ENCODE measurements at regions not wholly inside any gene's neighbourhood (a gene's known extent, or its start where the extent isn't known, plus 50 kb on each side); places are given as distances from the start of the nearest gene placed in this dataset.

GRCh38 chr21:35319684-35320283 is 270.7 kb upstream of the RUNX1 start:
- BruUV-seq (replicated peaks): no TSS peak
- intact Hi-C loops (cut with micrococcal nuclease): no loop called here
- no peaks in the 10 kb centered on the region for H3K36me3 Mint-ChIP-seq (ENCODE audit: insufficient read depth, unreplicated experiment)
- H3K4me3 Mint-ChIP-seq (ENCODE audit: unreplicated experiment): no peak overlapping the region
- H3K9me3 Mint-ChIP-seq (ENCODE audit: unreplicated experiment): no peaks in the 10 kb centered on the region
- CTCF ChIA-PET: interaction anchor here (0.7 to 1.0 kb wide), 2 partner anchors 24 to 156 kb away, joined by 3 read pairs; no protein-coding TSS in a partner anchor
- H3K27me3 Mint-ChIP-seq (ENCODE audit: insufficient read depth, unreplicated experiment): peaks cover 9% of the 10 kb centered on the region
- POLR2A ChIA-PET: no interaction called here
- H3K27ac Mint-ChIP-seq (ENCODE audit: low read depth, unreplicated experiment): no peak overlapping the region
- no peak for DNase-seq (ENCODE audit: unreplicated experiment)
- TF ChIP-seq, protein P1, sequence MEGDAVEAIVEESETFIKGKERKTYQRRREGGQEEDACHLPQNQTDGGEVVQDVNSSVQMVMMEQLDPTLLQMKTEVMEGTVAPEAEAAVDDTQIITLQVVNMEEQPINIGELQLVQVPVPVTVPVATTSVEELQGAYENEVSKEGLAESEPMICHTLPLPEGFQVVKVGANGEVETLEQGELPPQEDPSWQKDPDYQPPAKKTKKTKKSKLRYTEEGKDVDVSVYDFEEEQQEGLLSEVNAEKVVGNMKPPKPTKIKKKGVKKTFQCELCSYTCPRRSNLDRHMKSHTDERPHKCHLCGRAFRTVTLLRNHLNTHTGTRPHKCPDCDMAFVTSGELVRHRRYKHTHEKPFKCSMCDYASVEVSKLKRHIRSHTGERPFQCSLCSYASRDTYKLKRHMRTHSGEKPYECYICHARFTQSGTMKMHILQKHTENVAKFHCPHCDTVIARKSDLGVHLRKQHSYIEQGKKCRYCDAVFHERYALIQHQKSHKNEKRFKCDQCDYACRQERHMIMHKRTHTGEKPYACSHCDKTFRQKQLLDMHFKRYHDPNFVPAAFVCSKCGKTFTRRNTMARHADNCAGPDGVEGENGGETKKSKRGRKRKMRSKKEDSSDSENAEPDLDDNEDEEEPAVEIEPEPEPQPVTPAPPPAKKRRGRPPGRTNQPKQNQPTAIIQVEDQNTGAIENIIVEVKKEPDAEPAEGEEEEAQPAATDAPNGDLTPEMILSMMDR (IDR thresholded peaks at IDR 0.05; ENCODE audit: unreplicated experiment): no peak
- peaks cover 15% of the 10 kb centered on the region for H3K4me1 Mint-ChIP-seq (ENCODE audit: insufficient read depth, unreplicated experiment)

GRCh38 chr21:35316933-35317332 is 267.8 kb upstream of the RUNX1 start:
- ChIA-PET CTCF (no interaction called here), POLR2A (no interaction called here)
- TF ChIP-seq, protein P1 (IDR thresholded peaks at IDR 0.05; ENCODE audit: unreplicated experiment): no peak
- DNase-seq (ENCODE audit: unreplicated experiment): no peak
- BruUV-seq (replicated peaks): no TSS peak
- Mint-ChIP-seq H3K4me3 (ENCODE audit: unreplicated experiment) (no peak overlapping the region), H3K27ac (ENCODE audit: low read depth, unreplicated experiment) (no peak overlapping the region), H3K4me1 (ENCODE audit: insufficient read depth, unreplicated experiment) (peaks cover 11% of the 10 kb centered on the region), H3K9me3 (ENCODE audit: unreplicated experiment) (no peaks in the 10 kb centered on the region), H3K27me3 (ENCODE audit: insufficient read depth, unreplicated experiment) (peaks cover 9% of the 10 kb centered on the region), H3K36me3 (ENCODE audit: insufficient read depth, unreplicated experiment) (no peaks in the 10 kb centered on the region)
- intact Hi-C loops (cut with micrococcal nuclease): no loop called here

GRCh38 chr21:35316456-35316855 is 267.4 kb upstream of the RUNX1 start:
- H3K9me3 Mint-ChIP-seq (ENCODE audit: unreplicated experiment): no peaks in the 10 kb centered on the region
- peaks cover 11% of the 10 kb centered on the region for H3K4me1 Mint-ChIP-seq (ENCODE audit: insufficient read depth, unreplicated experiment)
- DNase-seq (ENCODE audit: unreplicated experiment): no peak
- peaks cover 9% of the 10 kb centered on the region for H3K27me3 Mint-ChIP-seq (ENCODE audit: insufficient read depth, unreplicated experiment)
- ChIA-PET POLR2A (interaction anchor here (0.6 kb wide), 2 partner anchors 30 to 163 kb away, joined by 3 to 4 read pairs; no protein-coding TSS in a partner anchor), CTCF (interaction anchor here (0.5 kb wide), 1 partner anchor 419 kb away, joined by 3 read pairs; no protein-coding TSS in a partner anchor)
- H3K27ac Mint-ChIP-seq (ENCODE audit: low read depth, unreplicated experiment): no peak overlapping the region
- BruUV-seq (replicated peaks): no TSS peak
- H3K4me3 Mint-ChIP-seq (ENCODE audit: unreplicated experiment): no peak overlapping the region
- TF ChIP-seq, protein P1 (IDR thresholded peaks at IDR 0.05; ENCODE audit: unreplicated experiment): no peak
- H3K36me3 Mint-ChIP-seq (ENCODE audit: insufficient read depth, unreplicated experiment): no peaks in the 10 kb centered on the region
- intact Hi-C loops (cut with micrococcal nuclease): no loop called here

GRCh38 chr21:35314857-35315582 is 265.9 kb upstream of the RUNX1 start:
- ChIA-PET POLR2A (interaction anchor here (1.4 kb wide), 1 partner anchor 15 kb away, joined by 4 read pairs; no protein-coding TSS in a partner anchor), CTCF (no interaction called here)
- no peak for DNase-seq (ENCODE audit: unreplicated experiment)
- Mint-ChIP-seq H3K27me3 (ENCODE audit: insufficient read depth, unreplicated experiment) (peaks cover 9% of the 10 kb centered on the region), H3K4me1 (ENCODE audit: insufficient read depth, unreplicated experiment) (peaks cover 11% of the 10 kb centered on the region), H3K27ac (ENCODE audit: low read depth, unreplicated experiment) (no peak overlapping the region), H3K36me3 (ENCODE audit: insufficient read depth, unreplicated experiment) (no peaks in the 10 kb centered on the region), H3K9me3 (ENCODE audit: unreplicated experiment) (no peaks in the 10 kb centered on the region), H3K4me3 (ENCODE audit: unreplicated experiment) (no peak overlapping the region)
- intact Hi-C loops (cut with micrococcal nuclease): no loop called here
- BruUV-seq (replicated peaks): no TSS peak
- TF ChIP-seq, protein P1 (IDR thresholded peaks at IDR 0.05; ENCODE audit: unreplicated experiment): no peak

All from MCF 10A (cell line).